T-helper 9 cell (primary cell): ENCODE measurements at regions not wholly inside any gene's neighbourhood (a gene's known extent, or its start where the extent isn't known, plus 50 kb on each side); places are given as distances from the start of the nearest gene placed in this dataset.
"Not testable (repeated sequence)": the region's sequence is repeated elsewhere in the genome, so short reads cannot be mapped to it uniquely, and the experiment has no call there.

Experiments
- DNase-seq: peaks from one replicate; pipeline ENCODE4 v3.0.0-alpha.2; 2020

DNA sequence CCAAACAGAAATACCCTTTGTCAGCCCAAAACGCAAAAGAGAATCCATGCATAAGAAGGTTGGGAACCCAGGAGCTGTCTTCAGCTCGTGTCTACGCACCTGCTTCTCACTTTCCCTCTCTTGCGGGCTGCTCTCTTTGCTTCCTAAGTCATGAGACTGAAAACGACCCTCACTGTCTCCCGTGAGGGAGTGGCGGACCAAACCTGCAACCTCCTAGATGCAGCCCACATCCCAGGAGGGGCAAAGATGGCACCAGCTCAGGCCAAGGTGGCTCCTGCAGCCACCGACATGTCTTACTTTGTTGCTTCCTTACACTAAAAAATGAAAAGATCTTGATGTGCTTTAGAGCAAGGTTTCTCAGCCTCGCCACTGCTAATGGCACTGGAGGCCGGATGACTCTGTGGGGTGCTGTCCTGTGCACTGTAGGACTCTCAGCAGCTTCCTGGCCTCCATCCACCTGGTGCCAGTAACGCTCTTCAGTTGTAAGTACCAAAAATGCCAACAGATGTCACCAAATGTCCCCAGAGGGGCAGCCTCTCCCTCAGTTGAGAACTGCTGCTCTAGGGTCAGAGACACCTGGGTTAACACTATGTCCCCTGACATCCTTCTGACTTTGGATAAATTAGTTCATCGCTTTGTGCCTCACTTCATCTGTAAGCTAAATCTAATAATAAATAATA lies 179.8 kb upstream of the PFKP start:
- DNase-seq: no peak

GRCh38 chr10:2886662-2887061 lies 180.7 kb upstream of the PFKP start:
- DNase-seq: no peak

GRCh38 chr10:2885288-2886278 lies 181.8 kb upstream of the PFKP start:
- DNase-seq: no peak

GRCh38 chr10:2883983-2884540 lies 183.3 kb upstream of the PFKP start:
- DNase-seq: not testable (repeated sequence)

DNA sequence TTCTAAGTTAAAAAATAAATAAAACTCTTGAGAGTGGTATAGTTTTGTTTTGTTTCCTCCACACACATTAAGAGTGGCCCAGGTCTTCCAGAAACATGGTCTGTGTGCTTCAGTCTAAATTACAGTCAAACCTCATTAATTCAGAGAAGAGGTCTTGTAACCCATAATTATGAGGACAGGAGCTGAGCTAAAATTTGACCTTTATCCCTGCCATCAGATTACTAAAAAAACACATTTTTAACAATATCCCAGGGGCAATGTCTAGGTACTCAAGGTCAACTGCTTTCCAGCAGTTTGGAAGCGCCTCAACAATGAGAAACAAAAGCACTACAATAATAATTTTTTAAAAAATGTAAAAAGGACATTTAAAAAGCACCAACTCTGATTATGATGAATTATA lies 184.1 kb upstream of the PFKP start:
- DNase-seq: no peak

DNA sequence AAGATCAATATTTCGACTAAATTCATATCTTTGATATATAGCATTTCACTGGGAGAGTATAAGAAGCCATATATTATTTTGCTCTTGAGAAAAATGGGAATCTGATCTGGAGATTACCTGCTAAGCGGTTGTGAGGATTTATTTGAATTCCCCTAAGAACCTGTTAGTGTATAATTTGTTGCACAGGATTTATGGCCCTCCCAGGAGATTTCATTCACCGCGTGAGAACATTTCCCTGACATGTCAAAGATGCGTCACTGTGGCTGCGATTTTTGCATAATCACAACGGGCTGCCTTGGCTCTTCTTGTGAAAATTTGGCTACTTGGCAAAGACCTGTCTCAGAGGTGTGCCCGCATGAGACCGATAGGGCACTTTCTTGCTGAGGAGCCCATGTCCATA lies 184.7 kb upstream of the PFKP start:
- no peak for DNase-seq

DNA sequence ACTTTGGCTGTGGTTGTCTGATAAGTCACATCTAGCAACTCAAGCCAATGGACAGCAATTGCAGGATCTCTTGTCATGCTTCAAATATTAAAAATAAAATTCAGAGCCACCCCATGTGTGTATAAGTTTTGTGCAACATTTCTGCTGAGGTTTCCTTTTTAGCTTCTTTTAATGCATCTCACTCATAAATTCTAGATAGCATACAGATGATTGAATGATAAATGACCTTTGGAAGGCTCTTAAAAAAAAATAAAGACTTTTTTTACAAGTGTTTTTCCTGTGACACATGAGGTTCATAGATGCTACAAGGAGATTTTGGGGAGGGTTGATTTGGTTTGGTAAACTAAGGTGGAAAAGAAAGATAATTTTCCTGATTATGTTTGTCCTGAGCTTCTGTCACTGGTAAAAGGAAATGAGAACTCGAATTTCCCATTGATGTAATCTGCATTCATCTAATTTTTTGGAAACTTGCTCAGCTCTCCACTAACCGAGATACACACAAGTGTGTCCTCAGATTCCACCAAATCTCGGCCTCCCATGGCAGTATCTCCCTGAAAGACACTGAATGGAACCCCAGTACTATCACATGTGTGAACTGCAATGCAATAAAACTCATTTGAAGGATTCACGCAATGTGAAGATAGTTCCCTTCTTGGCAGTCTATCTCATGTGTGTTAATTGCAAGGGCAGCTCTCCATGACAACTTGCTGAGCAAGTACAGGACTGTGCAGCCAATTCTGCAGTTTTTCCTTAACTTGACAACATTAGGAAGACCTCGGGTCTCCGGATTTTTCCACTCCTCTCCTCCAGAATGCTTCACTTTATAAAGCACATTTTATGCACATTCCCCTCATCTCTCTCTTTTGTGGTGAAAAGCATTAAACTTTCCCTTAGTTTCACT lies 185.4 kb upstream of the PFKP start:
- no peak for DNase-seq

DNA sequence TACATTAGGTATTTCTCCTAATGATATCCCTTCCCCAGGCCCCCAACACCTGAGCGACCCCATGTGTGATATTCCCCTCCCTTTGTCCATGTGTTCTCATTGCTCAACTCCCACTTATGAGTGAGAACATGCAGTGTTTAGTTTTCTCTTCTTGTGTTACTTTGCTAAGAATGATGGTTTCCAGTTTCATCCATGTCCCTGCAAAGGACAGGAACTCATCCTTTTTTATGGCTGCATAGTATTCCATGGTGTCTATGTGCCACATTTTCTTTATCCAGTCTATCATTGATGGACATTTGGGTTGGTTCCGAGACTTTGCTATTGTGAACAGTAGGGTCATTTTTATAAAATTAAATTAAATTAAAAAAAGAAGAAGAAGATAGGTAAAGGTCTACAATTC lies 187.3 kb upstream of the PFKP start:
- DNase-seq: not testable (repeated sequence)

DNA sequence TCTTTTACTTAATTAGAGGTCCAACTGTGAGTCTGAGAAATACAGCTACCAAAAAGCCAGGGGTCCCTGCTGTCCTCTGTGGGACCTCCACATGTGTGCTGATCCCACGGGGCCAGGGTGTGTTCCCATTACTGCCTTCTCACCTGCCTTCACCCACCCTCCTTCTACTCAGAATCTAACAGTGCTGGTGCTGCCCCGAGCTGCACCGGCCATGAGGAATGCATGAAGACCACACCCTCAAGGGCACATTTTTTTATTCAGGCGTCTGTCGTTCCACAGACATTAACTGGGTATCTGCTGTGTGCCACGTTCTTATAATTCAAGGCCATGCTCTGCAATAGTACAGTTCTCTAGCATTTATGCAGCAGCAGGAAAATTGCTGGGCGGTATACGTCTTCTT lies 188.5 kb upstream of the PFKP start:
- DNase-seq: no peak

- DNase-seq: no peak
These were observed 191.3 kb upstream of the PFKP start for GRCh38 chr10:2876032-2876431.

GRCh38 chr10:2874963-2875362 lies 192.4 kb upstream of the PFKP start:
- DNase-seq: no peak

DNA sequence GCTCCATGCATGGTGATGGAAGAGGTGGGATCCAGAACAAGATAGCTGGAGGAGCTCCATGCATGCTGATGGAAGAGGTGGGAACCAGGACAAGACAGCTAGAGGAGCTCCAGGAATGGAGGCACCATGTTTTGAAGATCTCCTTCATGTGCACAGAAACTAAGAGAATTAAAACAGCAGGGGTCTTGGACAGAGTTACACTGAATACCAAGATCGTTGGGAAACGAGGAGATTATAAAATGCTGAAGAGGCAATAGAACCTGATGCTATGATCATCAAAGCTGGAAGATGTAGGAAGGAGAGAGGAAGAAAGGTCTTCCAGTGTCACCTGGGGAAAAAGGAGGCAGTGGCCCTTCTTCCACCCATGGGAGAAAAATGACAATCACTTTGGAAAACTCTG lies 193.6 kb upstream of the PFKP start:
- no peak for DNase-seq

DNA sequence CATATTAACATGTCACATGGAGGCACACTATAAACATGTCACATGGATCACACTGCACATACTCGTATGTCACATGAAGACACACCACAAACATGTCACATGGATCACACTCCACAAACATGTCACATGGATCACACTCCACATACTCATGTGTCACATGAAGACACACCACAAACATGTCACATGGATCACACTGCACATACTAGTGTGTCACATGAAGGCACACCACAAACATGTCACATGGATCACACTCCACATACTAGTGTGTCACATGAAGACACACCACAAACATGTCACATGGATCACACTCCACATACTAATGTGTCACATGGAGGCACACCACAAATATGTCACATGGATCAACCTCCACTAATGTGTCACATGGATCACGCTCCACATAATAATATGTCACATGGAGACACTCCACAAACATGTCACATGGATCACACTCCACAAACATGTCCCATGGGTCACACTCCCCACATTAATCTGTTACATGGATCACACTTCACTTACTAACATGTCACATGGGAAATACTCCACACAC lies 195.6 kb upstream of the PFKP start:
- no peak for DNase-seq

GRCh38 chr10:2870654-2871053 lies 196.7 kb upstream of the PFKP start:
- DNase-seq: no peak

DNA sequence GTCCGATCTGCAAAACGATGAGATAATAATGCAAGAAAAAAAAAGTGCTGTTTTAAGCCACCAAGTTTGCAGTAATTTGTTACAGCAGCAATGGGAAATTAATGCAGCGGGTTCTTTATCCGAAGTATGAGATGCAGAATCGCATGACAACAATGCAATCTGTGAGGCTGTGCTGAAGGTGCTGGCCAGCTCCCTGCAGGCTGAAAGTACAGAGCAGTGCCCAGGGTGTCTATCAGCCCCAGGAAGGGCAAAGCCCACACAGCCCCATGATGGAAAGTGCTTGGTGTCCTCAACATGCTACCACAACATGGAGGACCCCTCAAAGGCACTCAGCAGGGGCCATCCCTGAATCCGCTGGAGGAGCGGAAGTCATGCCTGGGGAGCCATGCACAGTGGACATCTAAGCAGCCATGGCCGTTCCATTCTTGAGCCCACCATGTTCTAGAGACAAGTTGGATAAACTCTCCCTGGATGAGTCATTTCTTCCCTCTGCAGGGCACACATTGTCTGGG lies 199.5 kb upstream of the PFKP start:
- DNase-seq: no peak

GRCh38 chr10:2866569-2866968 lies 200.8 kb upstream of the PFKP start:
- no peak for DNase-seq

GRCh38 chr10:2861632-2862210 lies 205.6 kb upstream of the PFKP start:
- DNase-seq: no peak

DNA sequence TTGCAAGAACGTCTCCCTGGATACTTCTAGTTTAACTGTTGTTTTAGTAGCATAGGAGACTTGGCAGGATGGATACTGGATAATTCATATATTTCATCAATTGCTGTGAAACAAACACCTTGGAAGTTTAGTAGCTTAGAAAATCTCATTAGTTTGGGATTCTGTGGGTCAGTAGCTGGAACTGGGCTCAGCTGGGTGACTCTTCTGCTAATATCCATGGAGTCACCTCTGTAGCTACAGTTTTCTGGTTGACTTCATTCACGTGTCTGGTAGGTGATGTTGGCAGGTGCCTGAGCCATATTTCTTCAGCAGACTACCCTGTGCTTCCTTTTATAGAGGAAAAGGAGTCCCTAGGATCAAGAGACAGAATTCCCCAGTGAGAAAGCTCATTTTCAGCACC lies 208.9 kb upstream of the PFKP start:
- DNase-seq: no peak

- DNase-seq: no peak
These were observed 210.8 kb upstream of the PFKP start for GRCh38 chr10:2856598-2856997.

- DNase-seq: no peak
These were observed 214.6 kb upstream of the PFKP start for GRCh38 chr10:2852574-2853323.

DNA sequence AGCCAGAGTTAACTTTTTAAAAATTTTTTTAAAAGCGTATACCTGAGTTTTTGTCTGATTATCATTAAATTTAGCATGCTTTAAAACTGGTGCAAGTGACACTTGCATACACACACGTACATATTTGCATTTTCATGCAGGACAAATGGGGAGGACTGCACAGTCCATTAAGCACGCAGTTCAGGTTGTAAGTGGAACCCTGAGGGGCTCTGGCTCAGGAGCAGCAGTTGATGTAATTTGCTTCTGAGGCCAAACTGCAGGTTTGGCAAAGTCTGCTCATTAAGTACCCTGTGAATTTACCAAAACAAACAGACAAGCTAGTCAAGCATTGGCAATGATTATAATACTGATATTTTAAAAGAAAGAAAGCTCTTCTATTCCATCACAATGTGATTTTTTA lies 215.8 kb upstream of the PFKP start:
- DNase-seq: no peak
